Activated B cell treated with CpG ODN at 0.5 μM for 24 hours (primary cell): ENCODE measurements at regions not wholly inside any gene's neighbourhood (a gene's known extent, or its start where the extent isn't known, plus 50 kb on each side); places are given as distances from the start of the nearest gene placed in this dataset.

Experiments used
- ATAC-seq: fragments of 200-7000 bp; cut with Tn5 transposase; one replicate; pipeline ENCODE4 v1.10.0; 2021; ENCODE audit warnings: low read depth, mild to moderate bottlenecking, moderate library complexity
- CTCF ChIA-PET: fragments of 350-600 bp; sonication (Branson Sonifier 250); formaldehyde crosslinking; loops from one replicate; lab custom pipeline; 2021; ENCODE audit warnings: antibody characterized with exemption; lab: Charles Lee
- POLR2A ChIA-PET: fragments of 350-600 bp; sonication (Branson Sonifier 250); formaldehyde crosslinking; loops from one replicate; lab custom pipeline; 2021; ENCODE audit warnings: antibody characterized with exemption; lab: Charles Lee
- DNase-seq: peaks from one replicate; pipeline ENCODE4 v3.0.0; 2022
- H3K27ac Mint-ChIP-seq: one replicate; pipeline ENCODE4 v1.8.0; 2020; ENCODE audit warnings: mixed read lengths
- H3K27me3 Mint-ChIP-seq: one replicate; pipeline ENCODE4 v1.8.0; 2021; ENCODE audit warnings: mixed read lengths
- H3K36me3 Mint-ChIP-seq: one replicate; pipeline ENCODE4 v1.8.0; 2021; ENCODE audit warnings: low read depth, mixed read lengths
- H3K4me1 Mint-ChIP-seq: one replicate; pipeline ENCODE4 v1.8.0; 2021; ENCODE audit warnings: mixed read lengths
- H3K4me3 Mint-ChIP-seq: one replicate; pipeline ENCODE4 v1.8.0; 2020; ENCODE audit warnings: mild to moderate bottlenecking, mixed read lengths
- H3K9me3 Mint-ChIP-seq: one replicate; pipeline ENCODE4 v1.8.0; 2020; ENCODE audit warnings: mixed read lengths
- intact Hi-C: fragments of 100-400 bp; cut with micrococcal nuclease; formaldehyde crosslinking; loops from one replicate; pipeline ENCODE4 v1.15.1; 2024
- TF ChIP-seq, protein P1 (sequence below): fragments of 200-600 bp; IDR thresholded peaks from one replicate; pipeline ENCODE4 v1.8.0; 2022; ENCODE audit warnings: antibody characterized with exemption, mild to moderate bottlenecking

DNA sequence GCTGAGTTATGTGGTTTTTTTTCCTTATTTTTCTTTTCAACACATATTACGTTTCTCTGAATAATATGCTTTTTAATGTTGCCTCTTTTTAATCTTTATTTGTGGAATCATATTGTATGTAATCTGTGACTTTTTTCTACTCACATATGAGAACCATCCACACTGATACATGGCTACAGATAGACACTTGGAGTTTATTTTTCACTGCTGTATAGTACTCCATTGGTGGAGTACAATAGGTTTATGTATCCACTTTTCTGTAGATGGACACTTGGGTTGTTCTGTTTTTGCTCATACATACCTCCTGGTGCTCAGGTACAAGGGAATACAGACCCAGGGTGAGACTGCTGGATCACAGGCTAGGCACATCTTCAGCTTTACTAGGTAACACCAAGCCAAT is 71.5 kb upstream of the ERG start:
- Mint-ChIP-seq H3K9me3 (peaks cover 2% of the 10 kb centered on the region), H3K4me1 (no peaks in the 10 kb centered on the region), H3K27ac (no peak overlapping the region), H3K27me3 (no peaks in the 10 kb centered on the region), H3K4me3 (no peak overlapping the region), H3K36me3 (no peaks in the 10 kb centered on the region)
- POLR2A ChIA-PET: no interaction called here
- CTCF ChIA-PET: no interaction called here
- intact Hi-C loops: no loop called here
- DNase-seq: no peak
- TF ChIP-seq, protein P1, sequence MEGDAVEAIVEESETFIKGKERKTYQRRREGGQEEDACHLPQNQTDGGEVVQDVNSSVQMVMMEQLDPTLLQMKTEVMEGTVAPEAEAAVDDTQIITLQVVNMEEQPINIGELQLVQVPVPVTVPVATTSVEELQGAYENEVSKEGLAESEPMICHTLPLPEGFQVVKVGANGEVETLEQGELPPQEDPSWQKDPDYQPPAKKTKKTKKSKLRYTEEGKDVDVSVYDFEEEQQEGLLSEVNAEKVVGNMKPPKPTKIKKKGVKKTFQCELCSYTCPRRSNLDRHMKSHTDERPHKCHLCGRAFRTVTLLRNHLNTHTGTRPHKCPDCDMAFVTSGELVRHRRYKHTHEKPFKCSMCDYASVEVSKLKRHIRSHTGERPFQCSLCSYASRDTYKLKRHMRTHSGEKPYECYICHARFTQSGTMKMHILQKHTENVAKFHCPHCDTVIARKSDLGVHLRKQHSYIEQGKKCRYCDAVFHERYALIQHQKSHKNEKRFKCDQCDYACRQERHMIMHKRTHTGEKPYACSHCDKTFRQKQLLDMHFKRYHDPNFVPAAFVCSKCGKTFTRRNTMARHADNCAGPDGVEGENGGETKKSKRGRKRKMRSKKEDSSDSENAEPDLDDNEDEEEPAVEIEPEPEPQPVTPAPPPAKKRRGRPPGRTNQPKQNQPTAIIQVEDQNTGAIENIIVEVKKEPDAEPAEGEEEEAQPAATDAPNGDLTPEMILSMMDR: no peak
- ATAC-seq: no peak

DNA sequence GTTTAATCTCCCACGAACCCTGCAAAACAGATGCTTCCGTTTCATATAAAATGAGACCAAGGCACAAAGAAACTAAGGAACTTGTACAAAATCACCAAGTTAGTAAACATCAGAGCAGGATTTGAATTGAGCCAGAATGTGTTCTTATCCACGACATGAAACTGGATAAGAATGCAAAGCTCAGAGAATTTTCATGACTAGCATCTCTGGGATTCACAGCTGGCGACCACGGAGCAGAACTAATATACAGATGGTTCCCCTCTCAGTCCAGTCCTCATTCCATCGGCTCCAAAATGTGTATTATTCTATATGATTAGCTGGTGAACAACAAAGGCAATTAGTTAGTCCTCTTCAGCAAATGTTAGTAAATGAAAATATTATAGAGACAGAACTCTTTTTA is 72.3 kb upstream of the ERG start:
- TF ChIP-seq, protein P1: no peak
- peaks cover 2% of the 10 kb centered on the region for H3K9me3 Mint-ChIP-seq
- intact Hi-C loops: no loop called here
- POLR2A ChIA-PET: no interaction called here
- H3K4me1 Mint-ChIP-seq: no peaks in the 10 kb centered on the region
- CTCF ChIA-PET: no interaction called here
- DNase-seq (no peak), ATAC-seq (no peak)
- no peaks in the 10 kb centered on the region for H3K27me3 Mint-ChIP-seq
- H3K4me3 Mint-ChIP-seq: no peak overlapping the region
- no peaks in the 10 kb centered on the region for H3K36me3 Mint-ChIP-seq
- H3K27ac Mint-ChIP-seq: no peak overlapping the region

DNA sequence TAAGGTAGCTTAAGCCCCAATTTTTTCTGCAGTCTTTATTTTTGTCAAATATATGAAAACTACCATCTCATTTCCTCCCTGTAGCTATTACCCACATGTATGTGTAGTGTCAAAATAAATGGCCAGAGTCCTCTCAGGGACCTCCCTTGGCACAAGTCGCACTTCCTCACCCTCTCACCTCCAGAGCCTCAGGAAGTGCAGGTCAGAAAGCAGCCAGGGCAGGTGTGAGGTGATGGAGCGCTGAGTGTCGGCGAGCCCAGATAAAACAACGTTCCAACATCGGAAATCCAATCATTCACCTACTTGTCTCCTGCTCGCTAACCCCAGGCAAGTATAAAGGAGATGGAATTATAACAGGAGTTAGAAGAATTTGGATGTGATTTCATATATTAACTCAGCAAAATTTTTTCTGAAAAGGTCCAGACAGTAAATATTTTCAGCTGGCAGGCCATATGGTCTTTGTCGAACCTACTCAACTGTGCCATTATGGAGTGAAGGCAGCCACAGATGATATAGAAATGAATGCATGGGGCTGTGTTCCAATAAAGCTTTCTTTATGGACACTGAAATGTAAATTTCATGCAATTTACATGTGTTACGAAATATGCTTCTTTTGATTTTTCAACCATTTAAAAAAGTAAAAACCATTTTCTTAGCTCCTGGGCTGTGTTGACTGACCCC is 76.8 kb upstream of the ERG start:
- H3K27me3 Mint-ChIP-seq: no peaks in the 10 kb centered on the region
- POLR2A ChIA-PET: no interaction called here
- intact Hi-C loops: no loop called here

DNA sequence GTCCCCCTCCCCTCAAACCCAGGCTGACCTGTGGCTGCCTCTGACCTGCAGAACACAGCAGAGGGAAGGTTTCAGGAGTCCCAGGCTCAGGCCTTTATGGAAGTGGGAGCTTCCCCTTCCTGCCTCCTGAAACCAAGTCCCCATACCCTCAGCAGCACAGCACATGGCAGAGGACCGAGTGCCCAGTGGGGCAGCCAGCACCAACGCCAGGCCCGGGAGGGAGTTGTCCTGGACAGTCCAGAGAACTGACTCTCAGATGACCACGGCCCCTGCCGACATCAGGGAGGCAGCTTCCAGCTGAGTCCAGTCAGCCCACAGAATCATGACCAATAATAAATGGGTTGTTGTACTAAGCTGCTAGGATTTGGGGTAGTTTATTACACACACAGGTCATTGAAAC is 79.6 kb upstream of the ERG start:
- Mint-ChIP-seq H3K36me3 (no peaks in the 10 kb centered on the region), H3K4me1 (no peaks in the 10 kb centered on the region), H3K9me3 (no peaks in the 10 kb centered on the region), H3K27ac (no peak overlapping the region), H3K4me3 (no peak overlapping the region), H3K27me3 (no peaks in the 10 kb centered on the region)
- no peak for ATAC-seq
- POLR2A ChIA-PET: no interaction called here
- no peak for DNase-seq
- TF ChIP-seq, protein P1: no peak
- CTCF ChIA-PET: no interaction called here
- intact Hi-C loops: no loop called here

More for the DNA sequence above, 76.8 kb upstream of the ERG start:
- H3K4me3 Mint-ChIP-seq: no peak overlapping the region
- H3K36me3 Mint-ChIP-seq: no peaks in the 10 kb centered on the region
- H3K4me1 Mint-ChIP-seq: no peaks in the 10 kb centered on the region
- ATAC-seq (no peak), DNase-seq (no peak)
- no peaks in the 10 kb centered on the region for H3K9me3 Mint-ChIP-seq
- CTCF ChIA-PET: no interaction called here
- no peak overlapping the region for H3K27ac Mint-ChIP-seq
- TF ChIP-seq, protein P1: no peak

DNA sequence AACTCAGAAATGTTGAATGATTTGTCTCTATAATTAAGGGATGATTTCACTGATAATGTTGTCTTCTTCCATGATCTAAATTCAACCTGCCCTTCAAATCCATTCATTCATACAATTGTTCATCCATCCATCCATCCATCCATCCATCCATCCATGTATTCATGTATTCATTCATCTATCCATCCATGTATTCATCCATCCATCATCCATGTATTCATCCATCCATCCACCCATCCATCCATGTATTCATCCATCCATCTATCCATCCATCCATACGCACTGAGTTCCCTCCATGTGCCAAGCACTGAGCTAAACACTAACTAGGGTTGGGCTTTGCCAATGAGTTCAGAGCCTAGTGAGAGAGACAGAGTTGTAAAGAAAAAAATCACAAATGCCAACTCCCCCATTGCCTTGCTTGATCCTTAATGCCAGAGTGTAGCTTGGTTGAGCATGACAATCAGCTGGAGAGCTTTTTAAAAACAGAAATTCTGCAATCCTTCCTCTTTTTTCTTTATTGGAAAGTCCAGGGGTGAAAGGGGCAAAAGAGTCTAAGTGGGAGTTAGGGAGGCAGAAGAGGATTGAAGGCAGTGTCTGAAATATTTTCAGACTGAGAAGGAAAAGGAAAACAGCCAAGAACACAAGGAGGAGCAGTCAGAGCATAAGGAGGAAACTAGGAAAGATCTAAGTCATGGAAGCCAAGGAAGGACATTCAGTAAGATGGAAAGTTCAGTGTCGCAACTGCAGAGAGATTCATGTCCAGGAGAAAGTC is 92.4 kb upstream of the ERG start:
- intact Hi-C loops: no loop called here
- ATAC-seq (no peak), DNase-seq (no peak)
- Mint-ChIP-seq H3K4me1 (no peaks in the 10 kb centered on the region), H3K9me3 (no peaks in the 10 kb centered on the region), H3K27ac (no peak overlapping the region), H3K36me3 (no peaks in the 10 kb centered on the region), H3K4me3 (no peak overlapping the region), H3K27me3 (no peaks in the 10 kb centered on the region)
- ChIA-PET POLR2A (no interaction called here), CTCF (no interaction called here)
- TF ChIP-seq, protein P1: no peak
